Breast epithelium (tissue), 4 donors: ENCODE measurements at regions not wholly inside any gene's neighbourhood (a gene's known extent, or its start where the extent isn't known, plus 50 kb on each side); places are given as distances from the start of the nearest gene placed in this dataset.

Experiments used
- DNase-seq, 2 donors: peaks; one replicate each; pipeline ENCODE4 v3.0.0-alpha.2; 2019; ENCODE audit warnings: low spot score in 2 of 2
- H3K27ac ChIP-seq, 2 donors: fragments of 200-600 bp; sonication (generic) in 1 of 2; one replicate each; pipeline ENCODE4 v1.5.1; 2016 to 2019; ENCODE audit warnings: mild to moderate bottlenecking in 1 of 2
- H3K27me3 ChIP-seq, 2 donors: fragments of 200-600 bp; sonication (generic) in 1 of 2; one replicate each; pipeline versions ENCODE4 v1.5.1 to v1.6.0; 2017 to 2019; ENCODE audit warnings: control low read depth in 1 of 2, mild to moderate bottlenecking in 1 of 2
- H3K36me3 ChIP-seq: fragments of 200-600 bp; one replicate; pipeline ENCODE4 v1.5.1; 2019
- H3K4me1 ChIP-seq, 2 donors: fragments of 200-600 bp; sonication (generic); one replicate each; pipeline ENCODE4 v1.5.1; 2016 to 2019; ENCODE audit warnings: control low read depth in 1 of 2
- H3K4me3 ChIP-seq, 3 donors: fragments of 200-600 bp; sonication (generic); 1 replicate in 2 of 3; 2 replicates in 1 of 3; pipeline ENCODE4 v1.5.1; 2016 to 2019; ENCODE audit warnings: mild to moderate bottlenecking in 3 of 3, moderate library complexity in 2 of 3
- H3K9me3 ChIP-seq, 2 donors: fragments of 200-600 bp; sonication (generic) in 1 of 2; one replicate each; pipeline ENCODE4 v1.5.1; 2016 to 2019; ENCODE audit warnings: control low read depth in 1 of 2
- CTCF ChIP-seq, 3 donors: fragments of 450-650 bp; IDR thresholded peaks; one replicate each; pipeline ENCODE4 v1.5.1; 2016 to 2017; ENCODE audit warnings: antibody characterized with exemption in 3 of 3, mild to moderate bottlenecking in 3 of 3, moderate library complexity in 3 of 3
- POLR2A ChIP-seq: fragments of 450-650 bp; IDR thresholded peaks from one replicate; pipeline ENCODE4 v1.6.1; 2016; ENCODE audit warnings: antibody characterized with exemption, mild to moderate bottlenecking, moderate library complexity
- POLR2AphosphoS5 ChIP-seq, 3 donors: sonication (generic); formaldehyde crosslinking; IDR thresholded peaks; one replicate each; pipeline ENCODE4 v1.6.1; 2017; ENCODE audit warnings: antibody characterized with exemption in 3 of 3
- intact Hi-C: fragments of 100-400 bp; cut with DNase I; formaldehyde crosslinking; loops from one replicate; pipeline ENCODE4 v1.15.1; 2023; ENCODE audit warnings: low total_unique reads

GRCh38 chr16:35364263-35364662 is 1904.9 kb downstream of the TP53TG3F start:
- intact Hi-C loops = no loop called here
- Histone ChIP-seq H3K9me3 (no peaks in the 10 kb centered on the region), H3K4me1 (no peaks in the 10 kb centered on the region)

DNA sequence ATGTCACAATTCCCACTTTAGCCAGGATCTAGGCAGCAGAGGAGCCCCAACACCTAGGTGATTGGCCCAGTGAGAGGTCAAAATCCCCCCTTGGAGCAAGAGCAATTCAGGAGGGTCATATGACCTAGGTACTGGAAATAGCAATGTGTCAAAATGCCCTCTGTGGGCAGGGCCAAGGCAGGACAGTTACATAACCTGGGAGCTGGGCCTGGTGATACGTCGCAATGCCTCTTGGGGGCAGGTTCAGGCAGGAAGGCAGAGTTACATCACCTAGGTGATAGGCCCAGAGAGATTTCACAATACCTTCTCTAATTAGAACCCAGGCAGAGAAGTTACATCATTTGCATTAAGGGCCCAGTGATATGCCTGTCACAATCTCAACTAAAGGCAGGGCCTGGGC is 1906.3 kb downstream of the TP53TG3F start:
- no peaks in the 10 kb centered on the region for H3K36me3 ChIP-seq
- H3K4me1 ChIP-seq = no peaks in the 10 kb centered on the region
- no peaks in the 10 kb centered on the region for H3K9me3 ChIP-seq
- H3K27me3 ChIP-seq = no peaks in the 10 kb centered on the region
- intact Hi-C loops = no loop called here
- no peak overlapping the region for H3K4me3 ChIP-seq
- DNase-seq = no peak
- TF ChIP-seq CTCF (IDR thresholded peaks at IDR 0.05) (no peak), POLR2AphosphoS5 (IDR thresholded peaks at IDR 0.05) (no peak), POLR2A (no peak)
- no peak overlapping the region for H3K27ac ChIP-seq

More at GRCh38 chr16:35364263-35364662, 1904.9 kb downstream of the TP53TG3F start:
- no peak for DNase-seq
- H3K27me3 ChIP-seq = no peaks in the 10 kb centered on the region
- no peak overlapping the region for H3K27ac ChIP-seq
- no peak overlapping the region for H3K4me3 ChIP-seq
- no peak for TF ChIP-seq POLR2A
- no peak for TF ChIP-seq CTCF (IDR thresholded peaks at IDR 0.05)
- H3K36me3 ChIP-seq = no peaks in the 10 kb centered on the region

DNA sequence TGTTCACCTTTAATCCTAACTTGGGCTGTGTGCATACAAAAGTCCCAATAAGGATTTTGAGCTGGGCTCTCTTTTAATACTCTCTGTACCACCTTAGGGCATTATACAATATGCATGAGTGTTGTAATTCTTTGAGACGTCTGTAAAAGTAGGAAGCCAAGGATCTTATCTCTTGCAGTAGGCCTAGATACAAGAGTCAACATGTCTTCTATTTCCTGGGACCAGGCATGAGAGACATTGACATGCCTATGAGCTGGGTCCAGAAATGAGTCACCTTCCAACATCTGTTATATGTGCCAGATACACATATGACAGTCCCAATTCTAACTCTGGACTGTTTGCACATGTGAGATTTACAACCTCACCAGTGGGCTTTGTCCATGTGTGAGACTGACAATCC is 1911.2 kb downstream of the TP53TG3F start:
- intact Hi-C loops = no loop called here
- Histone ChIP-seq H3K27me3 (no peaks in the 10 kb centered on the region), H3K36me3 (no peaks in the 10 kb centered on the region), H3K4me1 (no peaks in the 10 kb centered on the region), H3K27ac (no peak overlapping the region), H3K9me3 (no peaks in the 10 kb centered on the region), H3K4me3 (no peak overlapping the region)
- TF ChIP-seq CTCF (IDR thresholded peaks at IDR 0.05) = no peak
- TF ChIP-seq POLR2A = no peak
- no peak for TF ChIP-seq POLR2AphosphoS5 (IDR thresholded peaks at IDR 0.05)
- no peak for DNase-seq

GRCh38 chr16:35377142-35377541 is 1917.7 kb downstream of the TP53TG3F start:
- Histone ChIP-seq H3K27ac (no peak overlapping the region), H3K4me3 (no peak overlapping the region), H3K27me3 (no peaks in the 10 kb centered on the region), H3K4me1 (no peaks in the 10 kb centered on the region), H3K36me3 (no peaks in the 10 kb centered on the region), H3K9me3 (no peaks in the 10 kb centered on the region)
- intact Hi-C loops = no loop called here
- TF ChIP-seq POLR2A (no peak), POLR2AphosphoS5 (IDR thresholded peaks at IDR 0.05) (no peak), CTCF (IDR thresholded peaks at IDR 0.05) (no peak)
- DNase-seq = no peak

DNA sequence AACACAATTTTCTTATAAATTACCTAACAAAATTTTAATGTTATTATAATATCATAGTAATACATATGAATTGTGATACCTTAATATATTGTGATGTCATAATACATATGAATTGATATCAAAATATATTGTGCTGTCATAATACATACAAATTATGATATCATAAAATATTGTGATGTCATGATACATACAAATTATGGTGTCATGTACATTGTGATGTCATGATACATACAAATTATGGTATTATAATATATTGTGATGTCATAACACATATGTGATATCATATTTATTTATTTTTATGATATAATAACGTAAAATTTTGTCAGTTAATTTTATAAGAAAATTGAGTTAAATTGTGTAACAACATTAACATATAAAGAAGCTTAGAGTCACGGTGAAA is 1927.2 kb downstream of the TP53TG3F start:
- no peak for DNase-seq
- Histone ChIP-seq H3K36me3 (no peaks in the 10 kb centered on the region), H3K9me3 (no peaks in the 10 kb centered on the region), H3K4me3 (no peak overlapping the region), H3K27me3 (no peaks in the 10 kb centered on the region), H3K27ac (no peak overlapping the region), H3K4me1 (no peaks in the 10 kb centered on the region)
- no peak for TF ChIP-seq POLR2A
- TF ChIP-seq CTCF (IDR thresholded peaks at IDR 0.05) = no peak
- no peak for TF ChIP-seq POLR2AphosphoS5 (IDR thresholded peaks at IDR 0.05)
- intact Hi-C loops = no loop called here
